Endothelial cell of umbilical vein (primary cell): ENCODE measurements at regions not wholly inside any gene's neighbourhood (a gene's known extent, or its start where the extent isn't known, plus 50 kb on each side); places are given as distances from the start of the nearest gene placed in this dataset.

ENCODE experiments used
- BruUV-seq: library from RNA; stranded (reverse); fragments of 400-500 nt; replicated peaks from 2 replicates; lab custom pipeline; 2021; lab: Mats Ljungman, UMichigan
- CTCF ChIA-PET: fragments of 300-600, 350-600 bp; sonication (Branson Sonifier 250); formaldehyde crosslinking; loops from one replicate; lab custom pipeline; 2021; ENCODE audit warnings: antibody characterized with exemption, inconsistent platforms; lab: Charles Lee
- POLR2A ChIA-PET: fragments of 300-600, 350-600 bp; sonication (Branson Sonifier 250); formaldehyde crosslinking; loops from one replicate; lab custom pipeline; 2021; ENCODE audit warnings: antibody characterized with exemption, inconsistent platforms; lab: Charles Lee
- DNase-seq: peaks from one replicate; pipeline ENCODE4 v3.0.0-alpha.2; 2011; ENCODE audit warnings: low read depth, low spot score
- FAIRE-seq: peaks from 2 replicates; lab custom pipeline; 2011; peaks lifted over from hg19 to GRCh38; lab: Jason Lieb, UNC
- H2AFZ ChIP-seq: 2 replicates; pipeline ENCODE4 v1.6.0; 2012; ENCODE audit warnings: low read depth, low read length, control low read depth, inconsistent platforms
- H3K27ac ChIP-seq: 2 replicates; pipeline ENCODE4 v1.5.1; 2011; ENCODE audit warnings: low read depth, mild to moderate bottlenecking, control low read depth, low read length, moderate library complexity; ENCODE audit not compliant: insufficient read depth
- H3K27me3 ChIP-seq, 2 experiments: 2 replicates each; pipeline versions ENCODE4 v1.6.0 to v1.6.1; 2011; ENCODE audit warnings: low read length in 2 of 2, mixed read lengths in 1 of 2; ENCODE audit not compliant: control insufficient read depth in 2 of 2, insufficient read depth in 2 of 2
- H3K36me3 ChIP-seq, 2 experiments: 2 replicates in 1 of 2; 3 replicates in 1 of 2; pipeline ENCODE4 v1.5.1; 2011; ENCODE audit warnings: low read length in 2 of 2, mild to moderate bottlenecking in 1 of 2, moderate library complexity in 1 of 2; ENCODE audit not compliant: control insufficient read depth in 2 of 2, insufficient read depth in 2 of 2; ENCODE audit errors: extremely low read depth in 1 of 2
- H3K4me1 ChIP-seq: 3 replicates; pipeline ENCODE4 v1.5.1; 2011; ENCODE audit warnings: mild to moderate bottlenecking, low read length; ENCODE audit not compliant: control insufficient read depth, insufficient read depth; ENCODE audit errors: extremely low read depth
- H3K4me2 ChIP-seq: 2 replicates; pipeline ENCODE4 v1.6.1; 2011; ENCODE audit warnings: low read length, control low read depth, mixed read lengths; ENCODE audit not compliant: insufficient read depth
- H3K4me3 ChIP-seq, 3 experiments: fragments of 200-600 bp in 1 of 3; sonication (generic), shearing (Covaris generic) in 1 of 3; replicated peaks in 1 of 3; 2 replicates each; pipeline ENCODE4 v1.5.1; 2011 to 2016; ENCODE audit warnings: control low read depth in 3 of 3, low read length in 3 of 3, mild to moderate bottlenecking in 2 of 3, inconsistent platforms in 1 of 3, low read depth in 1 of 3, moderate library complexity in 1 of 3; ENCODE audit not compliant: insufficient read depth in 1 of 3
- H3K79me2 ChIP-seq: 2 replicates; pipeline ENCODE4 v1.6.0; 2012; ENCODE audit warnings: low read length, inconsistent platforms; ENCODE audit not compliant: control insufficient read depth, insufficient read depth
- H3K9ac ChIP-seq: replicated peaks from 2 replicates; pipeline ENCODE3; 2011; ENCODE audit warnings: low read length, control low read depth; ENCODE audit not compliant: insufficient read depth; ENCODE audit errors: extremely low read depth
- H3K9me1 ChIP-seq: replicated peaks from 3 replicates; pipeline ENCODE4 v1.6.0; 2011; ENCODE audit warnings: mild to moderate bottlenecking, low read length; ENCODE audit not compliant: control insufficient read depth, insufficient read depth; ENCODE audit errors: extremely low read depth
- H3K9me3 ChIP-seq: replicated peaks from 2 replicates; pipeline ENCODE4 v1.5.1; 2012; ENCODE audit warnings: low read length, inconsistent platforms; ENCODE audit not compliant: control insufficient read depth, insufficient read depth
- H4K20me1 ChIP-seq: replicated peaks from 2 replicates; pipeline ENCODE3; 2011; ENCODE audit warnings: mild to moderate bottlenecking, low read length; ENCODE audit not compliant: control insufficient read depth, insufficient read depth; ENCODE audit errors: extremely low read depth
- EZH2 ChIP-seq: IDR thresholded peaks from 2 replicates; pipeline ENCODE4 v1.6.1; 2012; ENCODE audit warnings: borderline replicate concordance, low read depth, mild to moderate bottlenecking, moderate library complexity, low read length, inconsistent platforms; ENCODE audit not compliant: severe bottlenecking
- FOS ChIP-seq: IDR thresholded peaks from 2 replicates; pipeline ENCODE4 v1.6.1; 2011; ENCODE audit warnings: mild to moderate bottlenecking, low read length, moderate library complexity, borderline replicate concordance; ENCODE audit not compliant: insufficient read depth
- GATA2 ChIP-seq: IDR thresholded peaks from 2 replicates; pipeline ENCODE4 v1.7.0; 2011; ENCODE audit warnings: low read depth, mild to moderate bottlenecking, moderate library complexity, mixed read lengths, low read length; ENCODE audit not compliant: insufficient read length, insufficient read depth
- JUN ChIP-seq: IDR thresholded peaks from 2 replicates; pipeline ENCODE4 v1.6.1; 2011; ENCODE audit warnings: borderline replicate concordance, low read depth; ENCODE audit not compliant: insufficient read length, insufficient read depth
- MYC ChIP-seq: IDR thresholded peaks from one replicate; pipeline ENCODE4 v1.6.1; 2011; ENCODE audit warnings: mild to moderate bottlenecking, low read depth, low read length
- POLR2A ChIP-seq: IDR thresholded peaks from 2 replicates; pipeline ENCODE4 v1.6.1; 2012; ENCODE audit warnings: low read depth, mild to moderate bottlenecking, control low read depth, low read length
- POLR2AphosphoS5 ChIP-seq: IDR thresholded peaks from 2 replicates; pipeline ENCODE4 v1.6.1; 2012; ENCODE audit warnings: low read depth, mild to moderate bottlenecking, control low read depth, low read length, moderate library complexity; ENCODE audit not compliant: insufficient read depth
- dilution Hi-C: fragments of 300-500 bp; cut with MboI; formaldehyde crosslinking; loops from one replicate; pipeline ENCODE4 v1.15.0; 2019; ENCODE audit warnings: low sequenced_read_pairs; ENCODE audit not compliant: extremely low pct_ligation_motif_present
- intact Hi-C: fragments of 100-400 bp; cut with micrococcal nuclease; formaldehyde crosslinking; loops from one replicate; pipeline ENCODE4 v1.10.0; 2022
- TF ChIP-seq, protein P1 (sequence below): IDR thresholded peaks from 2 replicates; pipeline ENCODE4 v1.6.1; 2011; ENCODE audit not compliant: insufficient read depth, insufficient read length
- TF ChIP-seq, protein P2 (sequence below), 2 donors: IDR thresholded peaks; 1 replicate in 1 of 2; 2 replicates in 1 of 2; pipeline ENCODE4 v1.5.1; 2011; ENCODE audit warnings: low read length in 2 of 2, mild to moderate bottlenecking in 2 of 2, moderate library complexity in 2 of 2, control low read depth in 1 of 2, inconsistent platforms in 1 of 2, low read depth in 1 of 2; ENCODE audit not compliant: insufficient read depth in 1 of 2; ENCODE audit errors: extremely low read depth in 1 of 2

DNA sequence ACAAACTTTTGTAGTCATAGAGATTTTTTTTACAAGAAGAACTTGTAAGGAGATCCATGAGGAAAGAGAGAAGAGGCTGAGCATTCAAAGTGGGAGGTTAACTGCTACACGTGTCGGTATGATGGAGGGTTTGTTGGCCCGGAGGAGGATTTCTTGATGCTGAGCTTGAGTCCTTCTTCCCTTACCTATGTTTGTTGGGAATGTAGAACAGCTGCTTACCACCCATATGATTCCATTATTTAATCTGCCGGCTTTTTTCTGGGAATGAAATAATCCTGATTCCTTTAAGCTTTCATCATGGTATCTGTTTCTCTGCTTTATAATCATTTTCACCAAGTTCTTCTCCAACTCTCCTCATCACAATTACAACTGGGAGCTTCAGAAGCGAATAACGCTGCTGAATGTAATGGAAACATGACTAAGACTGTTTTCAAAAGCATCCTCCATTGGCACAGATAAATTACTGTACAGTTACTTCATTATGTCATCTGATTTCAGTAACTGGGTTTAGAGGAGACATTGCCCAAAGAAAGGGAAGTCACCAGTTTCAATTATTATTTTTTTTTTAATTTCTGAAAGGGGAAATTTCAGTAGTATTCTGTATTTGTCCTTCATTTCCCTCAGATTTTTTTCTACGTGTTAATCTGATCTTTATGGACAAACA, 420.6 kb downstream of the SPRY1 start:
- TF ChIP-seq, protein P1, sequence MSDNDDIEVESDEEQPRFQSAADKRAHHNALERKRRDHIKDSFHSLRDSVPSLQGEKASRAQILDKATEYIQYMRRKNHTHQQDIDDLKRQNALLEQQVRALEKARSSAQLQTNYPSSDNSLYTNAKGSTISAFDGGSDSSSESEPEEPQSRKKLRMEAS: no peak
- TF ChIP-seq FOS: no peak
- TF ChIP-seq POLR2AphosphoS5: no peak
- no peak for TF ChIP-seq MYC
- TF ChIP-seq JUN: no peak
- no peak for TF ChIP-seq GATA2
- no peak for TF ChIP-seq EZH2
- TF ChIP-seq, protein P2, sequence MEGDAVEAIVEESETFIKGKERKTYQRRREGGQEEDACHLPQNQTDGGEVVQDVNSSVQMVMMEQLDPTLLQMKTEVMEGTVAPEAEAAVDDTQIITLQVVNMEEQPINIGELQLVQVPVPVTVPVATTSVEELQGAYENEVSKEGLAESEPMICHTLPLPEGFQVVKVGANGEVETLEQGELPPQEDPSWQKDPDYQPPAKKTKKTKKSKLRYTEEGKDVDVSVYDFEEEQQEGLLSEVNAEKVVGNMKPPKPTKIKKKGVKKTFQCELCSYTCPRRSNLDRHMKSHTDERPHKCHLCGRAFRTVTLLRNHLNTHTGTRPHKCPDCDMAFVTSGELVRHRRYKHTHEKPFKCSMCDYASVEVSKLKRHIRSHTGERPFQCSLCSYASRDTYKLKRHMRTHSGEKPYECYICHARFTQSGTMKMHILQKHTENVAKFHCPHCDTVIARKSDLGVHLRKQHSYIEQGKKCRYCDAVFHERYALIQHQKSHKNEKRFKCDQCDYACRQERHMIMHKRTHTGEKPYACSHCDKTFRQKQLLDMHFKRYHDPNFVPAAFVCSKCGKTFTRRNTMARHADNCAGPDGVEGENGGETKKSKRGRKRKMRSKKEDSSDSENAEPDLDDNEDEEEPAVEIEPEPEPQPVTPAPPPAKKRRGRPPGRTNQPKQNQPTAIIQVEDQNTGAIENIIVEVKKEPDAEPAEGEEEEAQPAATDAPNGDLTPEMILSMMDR (IDR thresholded peaks at IDR 0.05; ENCODE audit: extremely low read depth in 1 of 2, insufficient read depth in 1 of 2, low read depth in 1 of 2, low read length in 2 of 2): no peak
- no peak for TF ChIP-seq POLR2A
- H3K4me1 ChIP-seq: no peaks in the 10 kb centered on the region
- intact Hi-C loops: no loop called here

More for the DNA sequence above, 420.6 kb downstream of the SPRY1 start:
- ChIA-PET POLR2A (no interaction called here), CTCF (interaction anchor here (0.7 to 0.9 kb wide), 3 partner anchors 11 to 19 kb away, joined by 3 read pairs; no protein-coding TSS in a partner anchor)
- H4K20me1 ChIP-seq: no peaks in the 10 kb centered on the region
- no peak overlapping the region for H3K4me3 ChIP-seq
- no peak overlapping the region for H3K4me2 ChIP-seq
- no peaks in the 10 kb centered on the region for H3K36me3 ChIP-seq
- H3K9ac ChIP-seq: no peak overlapping the region
- BruUV-seq: no TSS peak
- H2AFZ ChIP-seq: no peak overlapping the region
- H3K9me3 ChIP-seq: no peaks in the 10 kb centered on the region
- H3K79me2 ChIP-seq: no peaks in the 10 kb centered on the region
- FAIRE-seq (no peak), DNase-seq (no peak)
- H3K9me1 ChIP-seq: no peaks in the 10 kb centered on the region
- dilution Hi-C loops: no loop called here
- no peaks in the 10 kb centered on the region for H3K27me3 ChIP-seq
- no peak overlapping the region for H3K27ac ChIP-seq
